22Rv1 (cell line): ENCODE measurements at regions not wholly inside any gene's neighbourhood (a gene's known extent, or its start where the extent isn't known, plus 50 kb on each side); places are given as distances from the start of the nearest gene placed in this dataset.

Experiments
- CTCF ChIP-seq: fragments of 450-650 bp; IDR thresholded peaks from 2 replicates; pipeline ENCODE4 v1.5.1; 2017; ENCODE audit warnings: mild to moderate bottlenecking
- ZFX ChIP-seq: fragments of 450-650 bp; IDR thresholded peaks from 2 replicates; pipeline ENCODE4 v1.6.1; 2017; ENCODE audit warnings: antibody characterized with exemption, borderline replicate concordance

- TF ChIP-seq CTCF (no peak), ZFX (no peak)
Measured at GRCh38 chr12:105916760-105917039, 222.1 kb downstream of the NUAK1 start.
